Gastrocnemius medialis (tissue), 4 donors: ENCODE measurements at regions not wholly inside any gene's neighbourhood (a gene's known extent, or its start where the extent isn't known, plus 50 kb on each side); places are given as distances from the start of the nearest gene placed in this dataset.
"Not testable (repeated sequence)": the region's sequence is repeated elsewhere in the genome, so short reads cannot be mapped to it uniquely, and the experiment has no call there.

Experiments used
- ATAC-seq, 2 donors: fragments of 150-250 bp; one replicate each; pipeline ENCODE4 v1.9.1; 2016
- DNase-seq, 2 donors: peaks; one replicate each; pipeline ENCODE4 v3.0.0-alpha.2; 2019
- H3K27ac ChIP-seq, 4 donors: fragments of 200-600 bp; sonication (generic); 1 replicate in 1 of 4; 2 replicates in 3 of 4; pipeline ENCODE4 v1.5.1; 2016 to 2018; ENCODE audit warnings: mild to moderate bottlenecking in 2 of 4, moderate library complexity in 1 of 4
- H3K27me3 ChIP-seq, 3 donors: fragments of 200-600 bp; sonication (generic) in 2 of 3; 1 replicate in 1 of 3; 2 replicates in 2 of 3; pipeline versions ENCODE4 v1.5.1 to v1.6.0; 2016 to 2019; ENCODE audit warnings: mild to moderate bottlenecking in 1 of 3, moderate library complexity in 1 of 3
- H3K36me3 ChIP-seq, 2 donors: fragments of 200-600 bp; sonication (generic) in 1 of 2; one replicate each; pipeline ENCODE4 v1.5.1; 2017 to 2018
- H3K4me1 ChIP-seq, 2 donors: fragments of 200-600 bp; sonication (generic) in 1 of 2; one replicate each; pipeline ENCODE4 v1.5.1; 2016 to 2017; ENCODE audit warnings: mild to moderate bottlenecking in 2 of 2
- H3K4me3 ChIP-seq, 4 donors: fragments of 200-600 bp; sonication (generic) in 3 of 4; 1 replicate in 1 of 4; 2 replicates in 3 of 4; pipeline ENCODE4 v1.5.1; 2016 to 2019; ENCODE audit warnings: mild to moderate bottlenecking in 2 of 4
- H3K9me3 ChIP-seq, 3 donors: fragments of 200-600 bp; sonication (generic) in 2 of 3; 1 replicate in 1 of 3; 2 replicates in 2 of 3; pipeline ENCODE4 v1.5.1; 2016 to 2019
- CTCF ChIP-seq, 5 experiments: fragments of 450-650 bp in 3 of 5; fragments of 200-600 bp in 2 of 5; sonication (generic) in 2 of 5; IDR thresholded peaks in 4 of 5; conservative IDR thresholded peaks in 1 of 5; 1 replicate in 4 of 5; 2 replicates in 1 of 5; pipeline ENCODE4 v1.5.1; 2016 to 2019; ENCODE audit warnings: antibody characterized with exemption in 5 of 5, mild to moderate bottlenecking in 3 of 5, moderate library complexity in 3 of 5
- POLR2A ChIP-seq, 2 donors: fragments of 450-650 bp; IDR thresholded peaks; one replicate each; pipeline ENCODE4 v1.6.1; 2017; ENCODE audit warnings: antibody characterized with exemption in 2 of 2, mild to moderate bottlenecking in 2 of 2, moderate library complexity in 2 of 2
- in situ Hi-C, 4 donors: fragments of 200-750 bp; cut with MboI; loops; one replicate each; pipeline versions ENCODE4 v1.15.0 to v1.8.0; 2017; ENCODE audit warnings: low sequenced_read_pairs in 4 of 4
- intact Hi-C: fragments of 100-400 bp; cut with DNase I; formaldehyde crosslinking; loops from one replicate; pipeline ENCODE4 v1.15.1; 2023; ENCODE audit warnings: low total_unique reads

- Histone ChIP-seq H3K27me3 (no peaks in the 10 kb centered on the region), H3K4me3 (no peak overlapping the region), H3K9me3 (no peaks in the 10 kb centered on the region), H3K36me3 (no peaks in the 10 kb centered on the region), H3K27ac (peak overlapping the region; percentile 78 to 85 (median 84)), H3K4me1 (peaks cover 46 to 51% of the 10 kb centered on the region in 2 donors)
- no peak for TF ChIP-seq POLR2A (IDR thresholded peaks at IDR 0.05)
- ATAC-seq (no peak), DNase-seq (no peak)
- in situ Hi-C loops, result loop anchor here in 3 of 4 donors (5.0 to 25.0 kb wide), 3 partner anchors 127 to 225 kb away; partner anchors contain the start of gene SVIL (in 2 of the 3)
- intact Hi-C loops, result loop anchor here (1.0 kb wide), 1 partner anchor 85 kb away; no protein-coding TSS in a partner anchor
These were observed 197.4 kb downstream of the JCAD start for GRCh38 chr10:29861811-29862505.

- in situ Hi-C loops (loop anchor here in 3 of 4 donors (5.0 to 25.0 kb wide), 3 partner anchors 126 to 224 kb away; partner anchors contain the start of gene SVIL (in 2 of the 3)), intact Hi-C loops (loop anchor here (1.0 kb wide), 1 partner anchor 86 kb away; no protein-coding TSS in a partner anchor)
- ATAC-seq (peak; percentile 25 to 30), DNase-seq (peak; percentile 66 to 82)
- not testable (repeated sequence) for H3K27me3 ChIP-seq, H3K4me3 ChIP-seq, H3K36me3 ChIP-seq, H3K9me3 ChIP-seq
- Histone ChIP-seq H3K4me1 (peaks cover 46 to 51% of the 10 kb centered on the region in 2 donors), H3K27ac (peak overlapping the region; percentile 78 to 85 (median 84))
- TF ChIP-seq POLR2A (IDR thresholded peaks at IDR 0.05), result peak in 1 of 2 donors; percentile 43
These were observed 198.2 kb downstream of the JCAD start for GRCh38 chr10:29861231-29861630.

- DNase-seq (no peak), ATAC-seq (peak in 1 of 2 donors; percentile 34)
- intact Hi-C loops (loop anchor here (1.0 kb wide), 1 partner anchor 47 kb away; no protein-coding TSS in a partner anchor), in situ Hi-C loops (loop anchor here in 3 of 4 donors (5.0 to 25.0 kb wide), 3 partner anchors 125 to 223 kb away; partner anchors contain the start of gene SVIL (in 2 of the 3))
- no peak overlapping the region for H3K4me3 ChIP-seq
- TF ChIP-seq CTCF (IDR thresholded peaks at IDR 0.05 in 4 of 5, conservative IDR thresholded peaks at IDR 0.05 in 1 of 5) (no peak), POLR2A (IDR thresholded peaks at IDR 0.05) (no peak)
- H3K27me3 ChIP-seq, result no peaks in the 10 kb centered on the region
- H3K27ac ChIP-seq, result peak overlapping the region; percentile 78 to 85 (median 84)
- peaks cover 46 to 51% of the 10 kb centered on the region in 2 donors for H3K4me1 ChIP-seq
- no peaks in the 10 kb centered on the region for H3K9me3 ChIP-seq
- H3K36me3 ChIP-seq, result no peaks in the 10 kb centered on the region
These were observed 199.2 kb downstream of the JCAD start for GRCh38 chr10:29860166-29860565.

GRCh38 chr10:29859521-29860130 lies 199.8 kb downstream of the JCAD start:
- H3K36me3 ChIP-seq, result no peaks in the 10 kb centered on the region
- H3K27me3 ChIP-seq, result no peaks in the 10 kb centered on the region
- TF ChIP-seq POLR2A (IDR thresholded peaks at IDR 0.05) (no peak), CTCF (IDR thresholded peaks at IDR 0.05 in 4 of 5, conservative IDR thresholded peaks at IDR 0.05 in 1 of 5) (no peak)
- ATAC-seq (peak in 1 of 2 donors; percentile 20), DNase-seq (no peak)
- intact Hi-C loops (loop anchor here (1.0 to 5.0 kb wide), 3 partner anchors 46 to 202 kb away; no protein-coding TSS in a partner anchor), in situ Hi-C loops (loop anchor here in 3 of 4 donors (5.0 to 25.0 kb wide), 5 partner anchors 115 to 222 kb away; partner anchors contain the start of gene SVIL (in 2 of the 3))
- H3K4me3 ChIP-seq, result no peak overlapping the region
- peak overlapping the region; percentile 78 to 85 (median 84) for H3K27ac ChIP-seq
- peaks cover 46 to 51% of the 10 kb centered on the region in 2 donors for H3K4me1 ChIP-seq
- H3K9me3 ChIP-seq, result no peaks in the 10 kb centered on the region

- Histone ChIP-seq H3K9me3 (no peaks in the 10 kb centered on the region), H3K27ac (peak overlapping the region; percentile 78 to 85 (median 84)), H3K4me1 (peaks cover 51% of the 10 kb centered on the region in 2 donors), H3K36me3 (no peaks in the 10 kb centered on the region), H3K4me3 (peak overlapping the region in 1 of 4 donors; percentile 5), H3K27me3 (no peaks in the 10 kb centered on the region)
- ATAC-seq (peak; percentile 34 to 37), DNase-seq (no peak)
- intact Hi-C loops, result loop anchor here (1.0 to 5.0 kb wide), 3 partner anchors 122 to 201 kb away; no protein-coding TSS in a partner anchor
- no peak for TF ChIP-seq POLR2A (IDR thresholded peaks at IDR 0.05)
- in situ Hi-C loops, result loop anchor here in 2 of 4 donors (5.0 to 25.0 kb wide), 3 partner anchors 114 to 221 kb away; partner anchors contain the start of gene SVIL (in 2 of the 2)
These were observed 200.6 kb downstream of the JCAD start for GRCh38 chr10:29858702-29859267.
